HG02623 (cell line): ENCODE measurements at regions not wholly inside any gene's neighbourhood (a gene's known extent, or its start where the extent isn't known, plus 50 kb on each side); places are given as distances from the start of the nearest gene placed in this dataset.

Experiments
- ATAC-seq: cut with Tn5 transposase; IDR thresholded peaks from one replicate; pipeline ENCODE4 v1.9.1; 2021; ENCODE audit warnings: moderate library complexity; ENCODE audit not compliant: unreplicated experiment

DNA sequence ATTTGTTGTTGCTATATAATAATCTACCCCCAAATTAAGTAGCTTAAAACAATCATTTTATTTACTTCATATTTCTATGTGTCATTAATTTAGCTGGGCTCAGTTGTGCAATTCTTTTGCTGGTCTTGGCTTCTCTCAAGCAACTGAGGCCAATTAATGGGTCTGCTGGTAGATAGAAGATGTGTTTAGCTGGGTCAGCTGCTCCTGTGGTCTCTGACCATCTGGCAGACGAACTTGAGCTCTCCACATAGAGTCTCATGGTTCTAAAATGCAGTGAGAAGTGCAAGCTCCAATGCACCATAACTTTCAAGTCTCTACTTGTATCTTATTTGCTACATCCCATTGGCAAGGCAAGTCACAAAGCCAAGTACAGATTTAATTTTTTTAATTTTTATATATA lies 515.6 kb downstream of the ZIC1 start:
- ATAC-seq, result no peak

DNA sequence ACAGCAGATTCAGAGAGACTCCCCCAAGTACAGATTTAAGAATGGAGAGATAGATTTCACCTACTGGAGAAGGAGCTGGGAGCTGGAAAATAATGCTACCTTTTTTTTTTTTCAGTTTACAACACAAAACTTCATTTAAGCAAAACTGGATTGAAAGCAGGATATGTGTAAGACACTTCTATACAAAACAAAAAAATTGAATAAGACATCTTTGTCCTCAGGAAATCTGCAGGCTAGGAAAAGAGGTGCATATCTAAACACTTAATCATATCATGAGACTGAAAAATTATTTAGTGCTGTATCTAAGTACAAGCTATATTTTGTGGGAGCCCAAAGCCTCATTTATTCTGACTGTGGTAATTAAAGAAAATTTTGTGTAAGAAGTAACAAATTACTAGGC lies 516.1 kb downstream of the ZIC1 start:
- no peak for ATAC-seq

DNA sequence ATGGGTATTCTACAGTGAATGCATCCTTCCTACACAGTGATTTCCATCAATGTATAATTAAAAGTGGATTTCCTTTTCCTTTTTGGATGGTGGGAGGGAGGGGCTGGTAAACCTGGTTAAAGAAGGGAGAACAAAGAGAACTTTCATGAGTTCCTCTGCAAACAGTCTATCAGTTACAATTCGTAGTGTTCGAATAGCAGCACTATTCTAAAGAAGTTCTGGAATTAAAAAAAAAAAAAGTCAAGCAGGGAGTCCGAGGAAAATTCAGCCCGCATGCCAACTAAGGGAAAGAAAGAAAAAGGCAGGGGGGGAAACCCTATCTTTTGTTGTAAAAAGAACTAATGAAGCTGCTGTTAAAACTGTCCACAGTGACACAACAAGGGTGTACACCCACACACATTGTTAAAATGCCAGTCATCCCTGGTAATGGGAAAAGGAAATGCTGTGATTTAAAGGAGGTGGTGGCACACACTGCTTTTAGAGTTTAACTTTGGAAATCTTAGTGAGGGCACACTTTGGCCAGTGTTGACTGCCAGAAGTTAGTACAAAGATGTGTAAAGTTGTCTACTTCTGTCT lies 521.2 kb downstream of the ZIC1 start:
- ATAC-seq, result no peak

DNA sequence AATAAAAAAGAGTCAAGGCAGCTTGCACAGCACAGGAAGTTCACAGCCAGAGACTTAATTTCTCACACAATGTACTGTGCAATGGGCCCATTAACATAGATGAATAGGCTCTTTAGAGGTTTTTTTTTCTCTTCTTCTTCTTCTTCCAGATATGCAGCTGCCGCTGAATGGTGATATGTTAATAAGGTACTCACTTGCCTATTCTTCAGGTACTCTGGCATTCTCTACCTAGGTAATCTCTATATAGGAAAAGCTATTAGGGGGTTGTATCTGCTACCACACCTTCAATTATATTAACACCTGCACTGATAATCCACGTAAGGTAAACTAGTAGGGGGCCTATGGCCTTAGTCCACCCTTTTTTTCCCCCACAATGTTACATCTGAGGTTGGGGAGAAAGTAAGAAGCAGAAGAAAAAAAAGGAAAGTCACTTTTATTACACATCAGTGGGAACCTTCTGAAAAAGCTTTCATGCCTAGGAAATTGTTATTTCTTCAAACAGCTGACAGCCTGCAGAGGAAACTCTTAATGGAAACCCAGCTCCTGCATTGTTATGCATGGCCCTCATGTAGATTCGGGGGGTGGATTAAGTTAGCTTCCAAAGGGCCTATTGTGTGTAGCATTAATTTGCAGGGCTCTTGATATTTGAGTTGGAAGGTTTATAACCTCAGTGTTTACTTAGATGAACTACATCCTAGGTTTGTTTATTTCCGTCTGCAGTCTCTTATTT lies 525.5 kb downstream of the ZIC1 start:
- no peak for ATAC-seq

DNA sequence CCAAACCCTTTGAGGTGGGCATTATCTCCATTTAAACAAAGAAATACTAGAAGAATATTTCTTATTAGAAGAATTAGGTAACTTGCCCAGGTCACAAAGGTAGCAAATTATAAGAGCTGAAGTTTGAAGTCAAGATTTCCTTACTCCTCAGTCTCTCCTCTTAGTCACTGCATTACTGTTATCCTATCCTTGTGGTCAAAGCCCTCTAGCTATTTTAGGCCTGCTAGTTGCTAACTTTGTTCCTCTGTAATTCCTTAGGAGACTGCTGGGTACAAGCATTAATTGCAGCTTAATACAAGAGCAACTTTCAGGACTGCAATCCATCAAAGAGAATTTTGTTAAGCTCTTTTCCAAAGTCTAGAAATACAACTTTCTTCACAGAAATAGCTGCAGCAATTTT lies 528.2 kb downstream of the ZIC1 start:
- no peak for ATAC-seq

DNA sequence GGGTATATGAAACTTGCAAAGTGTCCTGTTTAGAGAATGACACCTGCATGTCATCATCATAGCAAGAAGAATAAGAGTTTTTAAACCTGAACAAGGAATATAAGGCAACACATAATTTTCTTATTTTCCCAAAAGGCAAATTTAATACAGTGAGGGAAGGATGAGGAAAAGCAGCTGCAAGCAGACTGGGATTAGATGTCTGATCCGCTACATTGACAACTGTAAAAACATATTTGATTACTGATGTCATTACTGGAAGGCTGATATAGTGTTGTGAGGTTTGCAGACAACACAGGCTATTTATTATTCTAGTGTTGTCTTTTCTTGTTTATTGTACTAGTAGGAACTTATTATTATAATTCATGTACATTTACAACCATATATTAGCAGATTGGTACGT lies 528.7 kb downstream of the ZIC1 start:
- no peak for ATAC-seq

DNA sequence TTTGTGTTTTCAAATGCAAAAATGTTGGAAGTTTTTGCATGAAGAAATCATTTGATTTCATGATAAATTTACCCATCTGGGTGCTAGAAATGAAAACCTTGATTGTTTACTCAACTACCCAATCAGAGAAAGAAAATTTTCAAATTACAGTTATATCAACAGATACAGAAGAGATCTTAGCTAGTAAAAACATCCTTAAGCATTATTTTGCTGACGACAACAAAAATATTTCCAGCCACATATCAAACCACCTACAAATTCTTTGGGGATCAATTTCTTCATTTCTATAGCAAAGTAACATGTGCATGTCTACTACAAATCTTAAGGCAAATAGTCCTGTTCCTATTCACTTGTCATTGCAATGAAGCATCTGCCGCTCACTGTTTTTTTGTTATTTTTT lies 530.3 kb downstream of the ZIC1 start:
- no peak for ATAC-seq

DNA sequence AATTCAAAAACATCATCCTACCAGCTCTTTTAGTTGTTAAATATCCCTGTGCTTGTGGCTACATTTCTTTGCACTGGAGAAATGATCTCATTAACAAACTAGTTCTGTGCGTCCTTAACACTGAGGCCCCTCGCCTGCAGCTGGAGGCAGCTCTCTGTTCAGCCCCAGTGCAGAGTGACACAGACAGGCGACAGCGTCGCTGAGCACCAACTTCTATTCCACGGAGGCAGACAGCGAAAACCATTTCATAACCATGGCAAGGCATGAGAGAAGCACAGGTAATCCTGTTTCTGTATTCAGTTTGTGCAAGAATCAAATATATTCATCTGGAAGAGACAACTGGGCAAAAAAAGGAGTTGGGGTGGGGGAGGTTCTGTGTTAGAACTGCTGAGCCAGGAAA lies 530.7 kb downstream of the ZIC1 start:
- ATAC-seq, result no peak

DNA sequence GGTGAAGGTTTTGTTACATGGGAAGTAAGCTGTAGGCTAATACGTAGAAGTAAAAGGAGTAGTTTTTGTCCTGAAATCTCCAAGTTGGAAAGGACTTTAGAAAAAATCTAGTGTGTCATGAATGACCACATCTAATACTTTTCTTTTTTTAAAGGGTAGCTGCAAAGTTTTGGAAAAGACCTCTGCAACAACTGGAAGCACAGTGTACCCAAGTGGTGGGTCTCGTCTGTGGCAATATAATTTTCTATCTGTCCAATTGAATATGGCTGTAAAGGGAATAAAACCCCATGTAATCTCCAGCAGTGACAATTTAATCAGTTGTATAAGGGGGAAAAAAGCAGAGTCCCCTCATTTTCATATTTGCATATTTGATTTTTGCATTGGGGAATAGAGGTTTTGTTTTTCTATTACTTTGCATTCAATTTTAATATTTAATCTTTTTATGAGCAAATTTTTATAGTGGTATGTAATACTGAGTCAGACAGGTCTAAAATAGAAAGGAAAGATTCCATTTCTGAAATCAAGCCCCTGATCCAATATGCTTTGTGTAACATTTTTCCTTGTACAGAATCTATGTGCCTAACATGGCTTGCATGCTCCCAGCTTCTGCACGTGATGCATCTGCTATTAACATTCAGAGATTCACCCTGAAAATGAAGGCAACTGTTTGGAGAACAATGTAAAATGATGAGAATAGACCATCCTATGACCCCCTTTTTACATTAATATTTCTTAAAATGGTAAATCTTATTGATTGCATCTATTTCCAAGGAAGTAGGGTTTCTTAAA lies 531.4 kb downstream of the ZIC1 start:
- no peak for ATAC-seq

DNA sequence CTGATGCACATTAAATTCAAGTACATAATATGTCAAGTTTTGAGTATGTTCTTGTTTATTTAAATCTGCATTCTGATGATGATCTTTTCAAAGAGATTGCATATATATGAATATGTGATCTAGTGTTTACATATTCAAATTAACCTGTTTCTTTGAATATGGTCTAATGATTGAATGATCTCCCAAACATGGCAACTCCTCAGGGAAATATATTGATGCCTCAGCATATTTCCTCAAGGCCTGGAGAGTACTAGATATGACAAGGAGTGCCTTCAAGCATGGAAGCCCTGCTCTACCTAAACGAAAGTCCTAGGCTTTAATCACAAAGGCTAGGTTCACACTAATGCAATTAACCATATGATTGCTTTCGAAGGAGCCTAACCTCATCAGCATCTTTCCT lies 532.8 kb downstream of the ZIC1 start:
- ATAC-seq, result no peak

DNA sequence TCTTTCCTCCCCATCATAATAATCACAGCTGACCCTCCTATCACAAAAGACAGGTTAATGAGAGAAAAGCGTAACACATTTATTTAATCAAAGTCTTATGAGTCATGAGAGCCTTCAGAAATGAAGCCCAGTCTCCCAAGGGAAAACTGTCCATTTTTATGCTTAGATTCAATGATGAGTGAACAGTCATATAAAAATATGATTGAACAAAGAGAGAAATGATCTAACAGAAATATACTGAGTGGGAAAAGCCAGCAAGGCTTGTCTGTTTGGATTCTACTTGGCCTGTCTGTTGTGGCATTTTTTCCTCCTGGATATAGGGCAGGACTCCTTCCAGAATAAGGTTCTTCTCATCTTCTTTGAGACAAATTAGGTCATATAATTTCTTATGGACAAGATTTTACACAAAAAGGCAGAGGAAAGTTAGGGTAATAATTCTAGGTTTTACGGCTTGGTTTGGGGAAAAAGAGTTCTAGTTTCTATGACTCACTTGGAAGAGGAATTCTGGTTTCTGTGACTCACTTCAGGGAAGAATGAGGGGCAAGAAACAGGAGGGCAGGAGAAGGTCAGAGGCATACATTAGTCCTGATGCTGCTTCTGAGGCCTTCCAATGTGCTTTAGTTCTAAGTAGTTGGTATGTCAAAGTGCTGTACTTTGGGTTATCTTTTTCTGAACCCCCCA lies 534.2 kb downstream of the ZIC1 start:
- no peak for ATAC-seq

DNA sequence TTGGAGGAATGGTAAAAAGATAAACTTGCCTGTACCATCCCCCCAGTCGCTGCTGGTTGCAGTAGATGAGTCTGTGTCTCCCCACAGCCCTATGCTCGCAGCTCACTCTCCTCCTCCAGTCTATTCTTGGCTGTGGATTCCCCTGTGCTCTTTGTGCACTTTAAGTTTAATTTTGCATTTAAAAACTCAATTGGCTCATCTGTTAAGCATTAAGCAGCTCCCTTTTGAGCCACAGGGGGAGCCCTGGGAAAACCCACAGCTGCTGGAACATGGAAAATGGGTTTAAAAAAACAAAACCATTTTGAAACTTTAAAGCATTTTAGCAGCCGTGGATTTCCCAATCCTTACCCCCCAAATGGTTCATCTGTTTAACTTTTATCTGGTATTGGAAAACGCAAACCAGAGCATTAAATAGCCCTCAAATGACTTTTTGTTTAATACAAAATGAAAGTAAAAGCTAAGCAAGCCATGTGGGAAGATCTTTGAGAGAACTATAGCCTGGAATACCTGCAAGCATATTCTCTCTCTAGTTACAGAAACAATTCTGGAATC lies 536.9 kb downstream of the ZIC1 start:
- ATAC-seq, result no peak

DNA sequence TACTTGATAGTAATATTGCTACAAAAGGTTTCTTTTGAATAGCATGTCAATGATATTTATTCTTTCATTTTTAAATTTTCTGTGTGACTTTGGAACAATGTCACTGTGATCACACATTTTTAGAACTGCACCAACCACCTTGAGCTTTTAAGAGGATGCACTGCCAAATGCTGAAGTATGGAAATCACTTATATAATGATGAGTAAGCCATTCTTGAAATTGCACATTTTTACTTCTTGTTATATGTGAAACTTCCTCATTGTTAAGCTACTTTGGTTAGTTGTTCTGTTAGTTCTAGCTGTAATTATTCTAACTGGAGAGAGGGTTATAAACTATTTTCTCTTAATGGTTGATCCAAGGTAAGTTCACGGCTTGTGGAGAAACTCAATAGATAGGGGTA lies 547.5 kb downstream of the ZIC1 start:
- ATAC-seq, result no peak

DNA sequence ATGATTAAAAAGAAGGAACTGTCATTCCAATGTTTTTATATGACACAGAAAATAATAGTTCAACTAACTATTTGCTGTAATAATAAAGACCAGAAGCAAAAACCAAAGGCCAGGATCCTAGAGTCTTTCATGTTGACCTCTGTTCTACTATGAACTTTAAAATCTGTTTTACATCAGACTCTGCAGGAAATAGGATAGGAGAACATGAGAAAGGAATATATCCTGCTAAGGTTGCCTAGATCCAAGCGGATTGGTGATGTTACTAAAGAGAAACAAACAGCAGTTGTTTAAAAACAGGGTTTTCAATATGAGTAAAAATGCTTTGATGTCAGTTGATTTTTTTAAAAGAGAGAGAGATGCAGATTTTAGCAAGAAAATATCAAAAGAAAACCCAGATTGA lies 549.6 kb downstream of the ZIC1 start:
- ATAC-seq, result no peak

DNA sequence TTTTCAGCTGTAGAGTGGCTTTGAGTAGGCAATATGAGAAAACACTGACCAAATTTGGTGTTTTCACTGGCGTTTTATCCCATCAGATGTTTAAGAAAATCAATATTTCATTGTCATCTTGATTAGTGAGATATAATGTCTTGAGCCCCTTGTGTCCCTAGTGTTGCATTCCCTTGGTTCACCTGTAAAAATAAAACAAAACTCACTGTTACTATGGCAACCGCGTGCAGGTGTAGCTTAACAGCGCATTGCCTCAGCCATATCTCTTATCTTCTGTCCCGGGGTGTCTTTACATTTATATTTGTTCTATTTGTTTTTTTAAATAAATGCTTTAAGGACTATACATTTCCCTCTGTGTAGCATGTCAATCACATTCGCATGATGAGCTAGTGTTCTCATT lies 551.6 kb downstream of the ZIC1 start:
- ATAC-seq, result no peak

DNA sequence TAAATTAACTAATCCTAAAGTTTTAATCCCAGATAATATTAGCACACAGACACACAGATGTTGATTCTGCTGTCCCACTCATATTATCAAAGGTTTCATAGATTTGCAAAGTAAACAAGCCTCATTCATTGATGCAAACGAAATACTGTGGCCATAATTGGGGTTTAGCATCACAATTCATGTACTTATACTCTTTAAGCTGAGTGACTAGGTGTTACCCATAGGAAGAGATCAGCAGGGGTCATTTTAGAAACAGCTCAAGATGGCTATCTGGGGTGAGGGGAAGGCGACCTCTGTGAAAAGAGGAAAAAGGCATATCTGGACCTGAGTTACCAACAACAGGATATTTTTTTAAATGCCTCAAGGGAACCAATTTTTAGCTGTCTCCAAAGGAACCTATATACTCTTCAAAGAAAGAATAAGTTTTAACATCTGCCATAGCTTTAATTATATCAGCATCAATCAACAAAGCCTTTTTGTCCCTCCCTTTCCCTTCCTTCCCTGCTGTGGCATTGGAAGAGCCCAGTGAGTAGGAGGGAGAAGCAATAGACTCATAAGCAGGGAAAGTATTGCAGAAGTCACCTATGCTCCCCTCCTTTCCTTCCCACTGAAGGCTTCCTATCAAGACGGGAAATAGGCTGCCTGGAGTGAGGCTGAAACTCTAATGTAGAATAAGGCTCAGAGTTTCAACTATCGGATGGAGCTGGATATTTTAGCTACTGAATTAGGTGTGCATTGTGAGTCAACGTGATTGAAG lies 553.4 kb downstream of the ZIC1 start:
- no peak for ATAC-seq

DNA sequence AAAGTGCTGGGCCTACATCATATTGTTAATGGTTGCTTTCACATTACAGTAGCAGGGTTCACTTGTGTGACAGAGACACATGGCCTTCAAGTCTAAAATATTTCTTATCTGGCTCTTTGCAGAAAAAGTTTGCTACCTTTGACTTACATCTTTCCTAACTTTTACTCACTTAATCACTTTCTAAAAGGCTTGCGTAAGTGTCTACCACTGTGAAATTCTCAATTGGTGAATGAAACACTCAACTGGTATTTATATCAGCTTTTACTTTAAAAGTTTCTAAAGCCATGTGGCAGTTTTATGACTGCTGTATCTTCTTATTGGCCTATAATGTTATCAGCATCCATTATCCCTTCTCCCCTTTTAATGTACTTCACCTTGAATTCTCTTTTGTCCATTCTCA lies 554.5 kb downstream of the ZIC1 start:
- no peak for ATAC-seq

DNA sequence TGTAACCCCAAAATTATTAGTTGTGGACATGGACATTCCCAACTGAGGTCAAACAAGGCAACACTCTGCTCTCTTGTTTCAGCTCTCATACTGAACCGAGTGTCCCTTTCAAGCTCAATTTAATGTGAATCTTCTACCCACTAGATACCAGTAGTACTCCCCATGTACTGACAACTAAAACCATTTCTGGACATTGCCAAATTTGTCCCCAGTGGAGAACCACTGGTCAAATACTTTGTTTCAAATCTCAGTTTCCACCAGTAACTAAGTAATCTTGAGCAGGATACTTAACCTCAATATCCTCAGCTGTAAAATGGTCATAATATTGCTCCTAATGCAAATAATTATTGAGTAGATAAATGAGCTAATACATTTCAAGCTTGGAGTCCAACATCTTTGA lies 566.0 kb downstream of the ZIC1 start:
- ATAC-seq, result no peak

DNA sequence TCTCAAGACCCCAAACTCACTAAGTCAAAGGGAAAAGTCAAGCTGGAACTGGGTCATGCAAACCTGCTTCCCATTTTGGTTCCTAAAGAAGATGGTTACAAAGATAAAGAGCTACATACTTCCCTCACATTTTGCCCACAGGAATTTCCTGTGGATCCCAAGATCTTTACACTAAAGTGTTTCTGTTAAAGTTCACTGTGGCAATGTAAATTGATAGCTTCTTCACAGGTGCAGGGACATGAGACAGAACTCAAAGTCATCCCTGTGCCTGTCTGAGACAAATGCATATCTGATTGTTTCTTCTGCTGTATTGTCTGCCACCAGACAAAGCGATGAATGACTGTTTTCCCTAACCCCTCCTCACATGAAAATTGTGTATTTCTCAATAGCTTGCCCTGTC lies 567.8 kb downstream of the ZIC1 start:
- ATAC-seq, result no peak

DNA sequence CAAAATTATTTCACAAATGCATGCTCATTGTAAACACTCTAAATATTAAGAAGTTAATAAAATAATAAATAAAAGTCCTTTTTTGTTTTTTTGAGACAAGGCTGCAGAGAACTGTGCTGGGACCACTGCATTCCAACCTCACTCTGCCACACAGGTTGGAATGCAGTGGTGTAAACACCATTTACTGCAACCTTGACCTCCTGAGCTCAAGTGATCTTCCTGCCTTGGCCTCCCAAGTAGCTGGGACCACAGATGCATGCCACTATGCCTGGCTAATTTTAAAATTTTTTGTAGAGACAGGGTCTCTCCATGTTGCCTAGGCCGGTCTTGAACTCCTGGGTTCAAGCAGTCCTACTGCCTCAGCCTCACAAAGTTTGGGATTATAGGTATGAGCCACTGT lies 578.4 kb downstream of the ZIC1 start:
- no peak for ATAC-seq

DNA sequence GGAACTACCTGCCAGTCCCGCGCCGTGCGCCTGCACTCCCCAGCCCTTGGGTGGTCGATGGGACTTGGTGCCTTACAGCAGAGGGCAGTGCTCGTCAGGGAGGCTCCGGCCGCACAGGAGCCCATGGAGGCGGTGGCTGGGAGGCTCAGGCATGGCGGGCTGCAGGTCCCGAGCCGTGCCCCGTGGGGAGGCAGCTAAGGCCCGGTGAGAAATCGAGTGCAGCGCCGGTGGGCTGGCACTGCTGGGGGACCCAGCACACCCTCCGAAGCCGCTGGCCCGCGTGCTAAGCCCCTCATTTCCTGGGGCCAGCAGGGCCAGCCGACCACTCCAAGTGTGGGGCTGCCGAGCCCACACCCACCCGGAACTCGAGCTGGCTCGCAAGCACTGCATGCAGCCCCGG lies 580.2 kb downstream of the ZIC1 start:
- ATAC-seq, result no peak
